GM19395 (cell line): ENCODE measurements at regions not wholly inside any gene's neighbourhood (a gene's known extent, or its start where the extent isn't known, plus 50 kb on each side); places are given as distances from the start of the nearest gene placed in this dataset.

ENCODE experiments used
- ATAC-seq: cut with Tn5 transposase; IDR thresholded peaks from one replicate; pipeline ENCODE4 v1.9.1; 2021; ENCODE audit warnings: mild to moderate bottlenecking, moderate library complexity; ENCODE audit not compliant: unreplicated experiment

- no peak for ATAC-seq
These were observed 247.9 kb downstream of the PPP1R2C start for GRCh38 chrX:42530027-42530426.

- no peak for ATAC-seq
These were observed 253.6 kb downstream of the PPP1R2C start for GRCh38 chrX:42524379-42524778.

- no peak for ATAC-seq
These were observed 258.2 kb downstream of the PPP1R2C start for GRCh38 chrX:42519666-42520231.

GRCh38 chrX:42515939-42516338 is 262.0 kb downstream of the PPP1R2C start:
- no peak for ATAC-seq

GRCh38 chrX:42505016-42505415 is 272.9 kb downstream of the PPP1R2C start:
- no peak for ATAC-seq

GRCh38 chrX:42499620-42500019 is 278.3 kb downstream of the PPP1R2C start:
- no peak for ATAC-seq

- ATAC-seq, result no peak
These were observed 280.6 kb downstream of the PPP1R2C start for GRCh38 chrX:42497356-42497755.

GRCh38 chrX:42496239-42496638 is 281.7 kb downstream of the PPP1R2C start:
- no peak for ATAC-seq

GRCh38 chrX:42495139-42495538 is 282.8 kb downstream of the PPP1R2C start:
- ATAC-seq, result no peak

- ATAC-seq, result no peak
These were observed 286.6 kb downstream of the PPP1R2C start for GRCh38 chrX:42491137-42491907.

GRCh38 chrX:42490111-42490510 is 287.9 kb downstream of the PPP1R2C start:
- ATAC-seq, result no peak

- no peak for ATAC-seq
These were observed 292.4 kb downstream of the PPP1R2C start for GRCh38 chrX:42485601-42486000.

- no peak for ATAC-seq
These were observed 293.7 kb downstream of the PPP1R2C start for GRCh38 chrX:42484233-42484632.

GRCh38 chrX:42477396-42477795 is 300.6 kb downstream of the PPP1R2C start:
- ATAC-seq, result no peak

- no peak for ATAC-seq
These were observed 305.2 kb downstream of the PPP1R2C start for GRCh38 chrX:42472727-42473126.

GRCh38 chrX:42466332-42467046 is 311.5 kb downstream of the PPP1R2C start:
- ATAC-seq, result no peak

GRCh38 chrX:42465821-42466220 is 312.1 kb downstream of the PPP1R2C start:
- no peak for ATAC-seq

GRCh38 chrX:42463706-42464490 is 314.1 kb downstream of the PPP1R2C start:
- ATAC-seq, result no peak

GRCh38 chrX:42462917-42463316 is 315.0 kb downstream of the PPP1R2C start:
- no peak for ATAC-seq

- ATAC-seq, result no peak
These were observed 317.3 kb downstream of the PPP1R2C start for GRCh38 chrX:42460706-42461105.

- no peak for ATAC-seq
These were observed 318.2 kb downstream of the PPP1R2C start for GRCh38 chrX:42459735-42460134.
